ENCODE measurements at regions not wholly inside any gene's neighbourhood (a gene's known extent, or its start where the extent isn't known, plus 50 kb on each side); places are given as distances from the start of the nearest gene placed in this dataset.

DNA sequence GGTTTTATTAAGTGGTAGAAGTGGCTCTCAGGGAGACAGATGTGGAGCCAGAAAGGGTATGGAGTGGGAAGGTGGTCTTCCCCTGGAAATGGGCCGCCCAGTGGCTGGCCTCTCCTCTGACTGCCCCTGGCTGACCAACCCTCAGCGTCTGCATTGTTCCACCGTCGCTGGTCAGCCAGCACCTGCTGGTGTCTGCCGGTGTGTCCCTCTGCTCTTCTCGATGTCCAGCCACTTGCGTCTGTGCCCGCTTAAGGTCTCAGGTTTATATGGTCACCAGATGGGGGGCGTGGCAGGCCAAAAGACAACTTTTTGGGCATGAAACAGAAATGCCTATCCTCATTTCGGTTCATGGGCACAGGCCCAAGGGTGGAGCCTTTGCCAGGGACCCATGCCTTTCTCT is 1221.5 kb downstream of the JRKL start:
- peaks cover under 1% of the 10 kb centered on the region; the same call in 1 of the 2 replicates for H3K9me3 ChIP-seq
- H3K4me1 Mint-ChIP-seq (ENCODE audit: low read depth, unreplicated experiment), result no peaks in the 10 kb centered on the region
- H3K27me3 Mint-ChIP-seq (ENCODE audit: insufficient read depth, unreplicated experiment), result no peaks in the 10 kb centered on the region
- no peak overlapping the region for H3K27ac Mint-ChIP-seq (ENCODE audit: unreplicated experiment)
- H3K36me3 ChIP-seq (ENCODE audit: control insufficient read depth, insufficient read depth, low read length), result no peaks in the 10 kb centered on the region
- no peak for DNase-seq
- no peak overlapping the region for H3K4me3 ChIP-seq (ENCODE audit: low read depth, low read length)
- CTCF ChIA-PET, result interaction anchor here (0.6 kb wide), 1 partner anchor 117 kb away, joined by 6 read pairs; no protein-coding TSS in a partner anchor
- intact Hi-C loops (cut with micrococcal nuclease; ENCODE audit: unreplicated experiment), result no loop called here
- no peaks in the 10 kb centered on the region for H3K36me3 Mint-ChIP-seq (ENCODE audit: insufficient read depth, unreplicated experiment)
- POLR2A ChIA-PET, result no interaction called here
- no peak for TF ChIP-seq CTCF (IDR thresholded peaks at IDR 0.05; ENCODE audit: insufficient read depth in 1 of 2, low read depth in 1 of 2, low read length in 1 of 2, severe bottlenecking in 1 of 2, unreplicated experiment in 1 of 2)
- BruUV-seq (replicated peaks), result no TSS peak
- H3K27me3 ChIP-seq (replicated peaks; ENCODE audit: control insufficient read depth, insufficient read depth, low read length), result no peaks in the 10 kb centered on the region
- H3K9me3 Mint-ChIP-seq (ENCODE audit: unreplicated experiment), result peaks cover 18% of the 10 kb centered on the region
- no peak overlapping the region for H3K4me3 Mint-ChIP-seq (ENCODE audit: unreplicated experiment)
- no peaks in the 10 kb centered on the region for H3K4me1 ChIP-seq

- H3K4me3 ChIP-seq (ENCODE audit: low read depth, low read length), result no peak overlapping the region
- H3K4me1 ChIP-seq, result no peaks in the 10 kb centered on the region
- H3K9me3 ChIP-seq, result peaks cover 15% of the 10 kb centered on the region; the same call in 1 of the 2 replicates
- H3K27ac Mint-ChIP-seq (ENCODE audit: unreplicated experiment), result no peak overlapping the region
- H3K4me1 Mint-ChIP-seq (ENCODE audit: low read depth, unreplicated experiment), result no peaks in the 10 kb centered on the region
- DNase-seq, result no peak
- CTCF ChIA-PET, result no interaction called here
- peaks cover 19% of the 10 kb centered on the region for H3K9me3 Mint-ChIP-seq (ENCODE audit: unreplicated experiment)
- TF ChIP-seq CTCF (IDR thresholded peaks at IDR 0.05; ENCODE audit: insufficient read depth in 1 of 2, low read depth in 1 of 2, low read length in 1 of 2, severe bottlenecking in 1 of 2, unreplicated experiment in 1 of 2), result no peak
- no peak overlapping the region for H3K4me3 Mint-ChIP-seq (ENCODE audit: unreplicated experiment)
- H3K27me3 Mint-ChIP-seq (ENCODE audit: insufficient read depth, unreplicated experiment), result no peaks in the 10 kb centered on the region
- no peaks in the 10 kb centered on the region for H3K36me3 Mint-ChIP-seq (ENCODE audit: insufficient read depth, unreplicated experiment)
- no peaks in the 10 kb centered on the region for H3K36me3 ChIP-seq (ENCODE audit: control insufficient read depth, insufficient read depth, low read length)
- POLR2A ChIA-PET, result no interaction called here
- no peaks in the 10 kb centered on the region for H3K27me3 ChIP-seq (replicated peaks; ENCODE audit: control insufficient read depth, insufficient read depth, low read length)
- no TSS peak for BruUV-seq (replicated peaks)
- intact Hi-C loops (cut with micrococcal nuclease; ENCODE audit: unreplicated experiment), result no loop called here
Measured at GRCh38 chr11:97614606-97615005, 1224.8 kb downstream of the JRKL start.

DNA sequence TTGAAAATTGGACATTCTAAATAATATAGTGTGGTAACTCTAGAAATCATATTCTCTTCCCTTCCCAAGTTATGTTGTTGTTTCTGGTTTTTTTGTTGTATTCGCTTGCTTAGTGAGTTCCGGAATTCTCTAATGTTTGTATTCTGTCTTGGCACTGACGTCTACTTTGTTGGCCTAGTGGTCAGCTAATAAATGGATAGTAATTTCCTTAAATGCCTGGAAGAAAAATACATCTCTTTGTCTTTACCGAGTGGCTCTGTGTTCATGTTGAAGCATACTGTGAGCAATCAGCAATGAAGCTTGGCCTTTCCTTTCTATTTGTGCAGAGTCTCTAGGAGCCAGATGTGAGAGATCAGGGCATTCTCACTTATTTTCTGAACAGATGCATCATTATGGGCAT is 1225.7 kb downstream of the JRKL start:
- no TSS peak for BruUV-seq (replicated peaks)
- no peaks in the 10 kb centered on the region for H3K4me1 Mint-ChIP-seq (ENCODE audit: low read depth, unreplicated experiment)
- no peaks in the 10 kb centered on the region for H3K36me3 ChIP-seq (ENCODE audit: control insufficient read depth, insufficient read depth, low read length)
- no peaks in the 10 kb centered on the region for H3K27me3 Mint-ChIP-seq (ENCODE audit: insufficient read depth, unreplicated experiment)
- H3K4me3 ChIP-seq (ENCODE audit: low read depth, low read length), result no peak overlapping the region
- no peak for TF ChIP-seq CTCF (IDR thresholded peaks at IDR 0.05; ENCODE audit: insufficient read depth in 1 of 2, low read depth in 1 of 2, low read length in 1 of 2, severe bottlenecking in 1 of 2, unreplicated experiment in 1 of 2)
- H3K9me3 ChIP-seq, result peaks cover 15% of the 10 kb centered on the region; the same call in 1 of the 2 replicates
- no peak for DNase-seq
- no peak overlapping the region for H3K4me3 Mint-ChIP-seq (ENCODE audit: unreplicated experiment)
- H3K27me3 ChIP-seq (replicated peaks; ENCODE audit: control insufficient read depth, insufficient read depth, low read length), result no peaks in the 10 kb centered on the region
- H3K4me1 ChIP-seq, result no peaks in the 10 kb centered on the region
- ChIA-PET CTCF (no interaction called here), POLR2A (no interaction called here)
- H3K9me3 Mint-ChIP-seq (ENCODE audit: unreplicated experiment), result peaks cover 18% of the 10 kb centered on the region
- no peaks in the 10 kb centered on the region for H3K36me3 Mint-ChIP-seq (ENCODE audit: insufficient read depth, unreplicated experiment)
- intact Hi-C loops (cut with micrococcal nuclease; ENCODE audit: unreplicated experiment), result no loop called here
- no peak overlapping the region for H3K27ac Mint-ChIP-seq (ENCODE audit: unreplicated experiment)
